Fibroblast of mammary gland (primary cell): ENCODE measurements at regions not wholly inside any gene's neighbourhood (a gene's known extent, or its start where the extent isn't known, plus 50 kb on each side); places are given as distances from the start of the nearest gene placed in this dataset.
"Not testable (repeated sequence)": the region's sequence is repeated elsewhere in the genome, so short reads cannot be mapped to it uniquely, and the experiment has no call there.

Experiments
- DNase-seq: peaks from one replicate; pipeline ENCODE4 v3.0.0-alpha.2; 2010; ENCODE audit warnings: low read depth
- H3K4me3 ChIP-seq: 2 replicates; pipeline ENCODE4 v1.5.1; 2011; ENCODE audit warnings: low read depth, mild to moderate bottlenecking, low read length, moderate library complexity; ENCODE audit not compliant: control insufficient read depth
- CTCF ChIP-seq: conservative IDR thresholded peaks from 2 replicates; pipeline ENCODE4 v1.5.1; 2011; ENCODE audit warnings: low read depth, low read length, inconsistent platforms; ENCODE audit not compliant: control insufficient read depth, insufficient read depth

- TF ChIP-seq CTCF: no peak
- no peak overlapping the region for H3K4me3 ChIP-seq
- DNase-seq: no peak
These were observed 70.7 kb downstream of the CHRD start for GRCh38 chr3:184450547-184450946.

- no peak overlapping the region for H3K4me3 ChIP-seq
- DNase-seq: no peak
- TF ChIP-seq CTCF: no peak
These were observed 73.4 kb downstream of the CHRD start for GRCh38 chr3:184453296-184453695.

- no peak for DNase-seq
- H3K4me3 ChIP-seq: no peak overlapping the region
- TF ChIP-seq CTCF: no peak
These were observed 76.1 kb downstream of the CHRD start for GRCh38 chr3:184455991-184456390.

- no peak for DNase-seq
- TF ChIP-seq CTCF: no peak
- H3K4me3 ChIP-seq: no peak overlapping the region
These were observed 76.6 kb downstream of the CHRD start for GRCh38 chr3:184456476-184456875.

- H3K4me3 ChIP-seq: no peak overlapping the region
- DNase-seq: no peak
- no peak for TF ChIP-seq CTCF
These were observed 77.5 kb downstream of the CHRD start for GRCh38 chr3:184457329-184457728.

- not testable (repeated sequence) for DNase-seq, H3K4me3 ChIP-seq
These were observed 78.0 kb downstream of the CHRD start for GRCh38 chr3:184457784-184458377.

GRCh38 chr3:184459355-184459754 is 79.5 kb downstream of the CHRD start:
- peak; percentile 94 for DNase-seq
- TF ChIP-seq CTCF: no peak
- no peak overlapping the region for H3K4me3 ChIP-seq
